A549 (cell line): ENCODE measurements at regions not wholly inside any gene's neighbourhood (a gene's known extent, or its start where the extent isn't known, plus 50 kb on each side); places are given as distances from the start of the nearest gene placed in this dataset.

Experiments
- ATAC-seq, 2 experiments: fragments of 200-7000 bp in 1 of 2; fragments of >200 bp in 1 of 2; cut with Nextera tagmentation in 1 of 2; cut with Tn5 transposase in 1 of 2; 3 replicates each; pipeline versions ENCODE4 v1.8.0 to v1.9.1; 2018 to 2020; ENCODE audit warnings: mild to moderate bottlenecking in 1 of 2, moderate library complexity in 1 of 2
- CTCF ChIA-PET: fragments of 300-600 bp; sonication (Branson Sonifier 250); formaldehyde crosslinking; extraction: SDS; loops from one replicate; lab custom pipeline; 2021; ENCODE audit warnings: antibody characterized with exemption, inconsistent platforms; lab: Yijun Ruan, JAX
- POLR2A ChIA-PET: fragments of 350-600 bp; formaldehyde crosslinking; extraction: SDS; loops from one replicate; lab custom pipeline; 2021; ENCODE audit warnings: antibody characterized with exemption, inconsistent platforms; lab: Yijun Ruan, JAX
- DNase-seq, 2 experiments: peaks; one replicate each; pipeline versions ENCODE4 v3.0.0 to v3.0.0-alpha.2; 2011 to 2016; ENCODE audit warnings: low read depth in 1 of 2, low spot score in 1 of 2
- FAIRE-seq: peaks from 2 replicates; lab custom pipeline; 2011; peaks lifted over from hg19 to GRCh38; lab: Jason Lieb, UNC
- H3K27ac ChIP-seq, 2 experiments: fragments of >200 bp; sonication (Bioruptor Twin); formaldehyde crosslinking; 3 replicates each; pipeline ENCODE4 v1.5.1; 2016 to 2017
- H3K4me1 ChIP-seq: fragments of >200 bp; sonication (Bioruptor Twin); formaldehyde crosslinking; 3 replicates; pipeline ENCODE4 v1.6.1; 2016
- H3K4me2 ChIP-seq: fragments of >200 bp; sonication (Bioruptor Twin); formaldehyde crosslinking; 3 replicates; pipeline ENCODE4 v1.6.1; 2016
- H3K4me3 ChIP-seq: fragments of >200 bp; sonication (Bioruptor Twin); formaldehyde crosslinking; 3 replicates; pipeline ENCODE4 v1.5.1; 2016
- H3K9me3 ChIP-seq: fragments of >200 bp; sonication (Bioruptor Twin); formaldehyde crosslinking; 3 replicates; pipeline ENCODE4 v1.6.1; 2016
- ATOH8 ChIP-seq: fragments of 250-450 bp; sonication (Bioruptor Pico); IDR thresholded peaks from 2 replicates; pipeline ENCODE4 v1.5.0; 2020; ENCODE audit warnings: low read depth, mild to moderate bottlenecking, moderate library complexity
- CHD2 ChIP-seq: fragments of 150-350 bp; IDR thresholded peaks from 2 replicates; pipeline ENCODE4 v1.6.1; 2014; ENCODE audit warnings: low read length; ENCODE audit not compliant: partially characterized antibody
- CTCF ChIP-seq: fragments of >200 bp; sonication (Bioruptor Twin); formaldehyde crosslinking; IDR thresholded peaks from 3 replicates; pipeline ENCODE4 v1.5.1; 2016
- E2F6 ChIP-seq: IDR thresholded peaks from 2 replicates; pipeline ENCODE4 v1.6.1; 2012; ENCODE audit warnings: low read depth, borderline replicate concordance
- ELK1 ChIP-seq: fragments of 150-350 bp; IDR thresholded peaks from 2 replicates; pipeline ENCODE4 v1.6.1; 2014; ENCODE audit warnings: low read depth, mild to moderate bottlenecking, low read length
- EP300 ChIP-seq, 2 experiments: fragments of >200 bp; sonication (Bioruptor Twin); formaldehyde crosslinking; IDR thresholded peaks; 2 replicates in 1 of 2; 3 replicates in 1 of 2; pipeline ENCODE4 v1.6.1; 2016 to 2017
- FOXS1 ChIP-seq: fragments of 250-450 bp; sonication (Bioruptor Pico); IDR thresholded peaks from 2 replicates; pipeline ENCODE4 v1.5.0; 2020; ENCODE audit warnings: mild to moderate bottlenecking, moderate library complexity
- GATA3 ChIP-seq: IDR thresholded peaks from 2 replicates; pipeline ENCODE4 v1.6.1; 2012; ENCODE audit warnings: borderline replicate concordance
- HES2 ChIP-seq: fragments of >200 bp; sonication (Bioruptor Twin); formaldehyde crosslinking; IDR thresholded peaks from 2 replicates; pipeline ENCODE4 v1.6.1; 2016
- HOXA7 ChIP-seq: fragments of 250-450 bp; sonication (Bioruptor Pico); IDR thresholded peaks from 2 replicates; pipeline ENCODE4 v1.5.0; 2020; ENCODE audit warnings: mild to moderate bottlenecking, moderate library complexity
- HOXB13 ChIP-seq: fragments of 250-450 bp; sonication (Bioruptor Pico); IDR thresholded peaks from 2 replicates; pipeline ENCODE4 v1.5.0; 2020; ENCODE audit warnings: low read depth, mild to moderate bottlenecking, moderate library complexity
- JUN ChIP-seq, 2 experiments: fragments of >200 bp; sonication (Bioruptor Twin); formaldehyde crosslinking; IDR thresholded peaks; 2 replicates in 1 of 2; 3 replicates in 1 of 2; pipeline ENCODE4 v1.6.1; 2016 to 2017
- KDM1A ChIP-seq: fragments of 200-600 bp; sonication (generic); IDR thresholded peaks from 2 replicates; pipeline ENCODE4 v1.6.1; 2016; ENCODE audit warnings: low read depth, mild to moderate bottlenecking
- KDM5A ChIP-seq: fragments of 200-600 bp; sonication (generic); IDR thresholded peaks from 2 replicates; pipeline ENCODE4 v1.6.1; 2016; ENCODE audit warnings: antibody characterized with exemption, mild to moderate bottlenecking
- MAFK ChIP-seq: fragments of 450-650 bp; IDR thresholded peaks from 2 replicates; pipeline ENCODE4 v1.6.1; 2014; ENCODE audit not compliant: partially characterized antibody
- MAZ ChIP-seq: fragments of 150-350 bp; IDR thresholded peaks from 2 replicates; pipeline ENCODE4 v1.6.1; 2014; ENCODE audit warnings: antibody characterized with exemption, low read depth, low read length, borderline replicate concordance
- MYC ChIP-seq: IDR thresholded peaks from 2 replicates; pipeline ENCODE4 v1.6.1; 2012; ENCODE audit warnings: mild to moderate bottlenecking, inconsistent platforms, low read length, improper control_type of control experiment, borderline replicate concordance
- NR3C1 ChIP-seq: fragments of >200 bp; sonication (Bioruptor Twin); formaldehyde crosslinking; IDR thresholded peaks from 3 replicates; pipeline ENCODE4 v1.6.1; 2017
- POLR2A ChIP-seq: IDR thresholded peaks from 2 replicates; pipeline ENCODE4 v1.6.1; 2012; ENCODE audit warnings: mild to moderate bottlenecking, low read length
- POLR2AphosphoS2 ChIP-seq: conservative IDR thresholded peaks from 2 replicates; pipeline ENCODE4 v1.6.1; 2012; ENCODE audit warnings: low read length, improper control_type of control experiment, inconsistent platforms
- RARB ChIP-seq: fragments of 250-450 bp; sonication (Bioruptor Pico); IDR thresholded peaks from 2 replicates; pipeline ENCODE4 v1.8.0; 2021; ENCODE audit warnings: mild to moderate bottlenecking, moderate library complexity
- REST ChIP-seq: fragments of 200-600 bp; sonication (generic); IDR thresholded peaks from 2 replicates; pipeline ENCODE4 v1.6.1; 2016; ENCODE audit warnings: antibody characterized with exemption, mild to moderate bottlenecking, moderate library complexity
- RFX5 ChIP-seq: fragments of 450-650 bp; IDR thresholded peaks from 2 replicates; pipeline ENCODE4 v1.7.1; 2014; ENCODE audit warnings: antibody characterized with exemption, mild to moderate bottlenecking, moderate library complexity
- ZFP36 ChIP-seq: fragments of 450-650 bp; IDR thresholded peaks from 2 replicates; pipeline ENCODE4 v1.6.1; 2014; ENCODE audit warnings: borderline replicate concordance; ENCODE audit not compliant: partially characterized antibody
- ZNF302 ChIP-seq: fragments of 250-450 bp; sonication (Bioruptor Pico); IDR thresholded peaks from 2 replicates; pipeline ENCODE4 v1.9.0; 2021; ENCODE audit warnings: inconsistent platforms, mild to moderate bottlenecking, moderate library complexity
- ZSCAN20 ChIP-seq: fragments of 250-450 bp; sonication (Bioruptor Pico); IDR thresholded peaks from 2 replicates; pipeline ENCODE4 v1.8.0; 2022; ENCODE audit warnings: mild to moderate bottlenecking, moderate library complexity
- WGBS: methylation state at CpG from one replicate; pipeline ENCODE4 v1.1.6; 2017; ENCODE audit errors: missing lambda C conversion rate; 5-methylcytosine and 5-hydroxymethylcytosine counted together

GRCh38 chr1:94683886-94684285 is 136.3 kb upstream of the SLC44A3 start:
- WGBS = 65% methylated on average over 6 of the region's 6 CpGs
- Histone ChIP-seq H3K4me2 (no peak overlapping the region), H3K27ac (no peak overlapping the region), H3K4me3 (no peak overlapping the region), H3K9me3 (no peaks in the 10 kb centered on the region), H3K4me1 (no peaks in the 10 kb centered on the region)
- CTCF ChIA-PET = interaction anchor here (0.8 to 1.6 kb wide), 2 partner anchors 9 to 123 kb away, joined by 3 to 4 read pairs; no protein-coding TSS in a partner anchor
- POLR2A ChIA-PET = no interaction called here
- no peak for ATAC-seq
- no peak for FAIRE-seq
- no peak for TF ChIP-seq MAZ
- TF ChIP-seq REST = no peak
- TF ChIP-seq CHD2 = no peak
- no peak for TF ChIP-seq E2F6
- TF ChIP-seq ELK1 = no peak
- TF ChIP-seq POLR2AphosphoS2 = no peak
- TF ChIP-seq MYC = no peak
- no peak for TF ChIP-seq MAFK
- no peak for TF ChIP-seq RARB (CRISPR knock-in tag)
- no peak for TF ChIP-seq KDM5A
- no peak for TF ChIP-seq JUN (IDR thresholded peaks at IDR 0.05)
- TF ChIP-seq ATOH8 (CRISPR knock-in tag) = no peak
- no peak for TF ChIP-seq ZNF302 (CRISPR knock-in tag)
- no peak for TF ChIP-seq HES2
- no peak for TF ChIP-seq HOXA7 (CRISPR knock-in tag)
- no peak for TF ChIP-seq POLR2A
- no peak for TF ChIP-seq RFX5
- DNase-seq = no peak

GRCh38 chr1:94680039-94680377 is 138.4 kb upstream of the F3 start:
- DNase-seq (no peak), ATAC-seq (no peak), FAIRE-seq (no peak)
- 28% methylated on average over 3 of the region's 3 CpGs for WGBS
- Histone ChIP-seq H3K4me2 (no peak overlapping the region), H3K4me1 (no peaks in the 10 kb centered on the region), H3K27ac (no peak overlapping the region), H3K4me3 (no peak overlapping the region), H3K9me3 (no peaks in the 10 kb centered on the region)
- ChIA-PET POLR2A (no interaction called here), CTCF (no interaction called here)
- TF ChIP-seq MAZ (no peak), ZSCAN20 (CRISPR knock-in tag) (no peak), KDM1A (no peak), REST (no peak), GATA3 (no peak), FOXS1 (no peak), ZFP36 (no peak), NR3C1 (no peak), CTCF (no peak), HOXB13 (no peak), HES2 (no peak), EP300 (IDR thresholded peaks at IDR 0.05) (no peak), RARB (CRISPR knock-in tag) (no peak)
